NCI-H1436 (cell line): ENCODE measurements at regions not wholly inside any gene's neighbourhood (a gene's known extent, or its start where the extent isn't known, plus 50 kb on each side); places are given as distances from the start of the nearest gene placed in this dataset.

ENCODE experiments used
- DNase-seq: peaks from one replicate; lab custom pipeline; 2025; lab: John Stamatoyannopoulos, UW

- DNase-seq: no peak
Observed at GRCh38 chr19:30083125-30083681, 141.2 kb downstream of the URI1 start.

GRCh38 chr19:30083701-30084156 lies 141.7 kb downstream of the URI1 start:
- no peak for DNase-seq

GRCh38 chr19:30084390-30084819 lies 142.4 kb downstream of the URI1 start:
- no peak for DNase-seq

GRCh38 chr19:30085394-30085793 lies 143.4 kb downstream of the URI1 start:
- DNase-seq: no peak

- DNase-seq: no peak
Observed at GRCh38 chr19:30086220-30086619, 144.2 kb downstream of the URI1 start.

- no peak for DNase-seq
Observed at GRCh38 chr19:30086916-30087315, 144.9 kb downstream of the URI1 start.

- no peak for DNase-seq
Observed at GRCh38 chr19:30087381-30088138, 145.5 kb downstream of the URI1 start.

- DNase-seq: no peak
Observed at GRCh38 chr19:30088567-30088966, 146.5 kb downstream of the URI1 start.

- DNase-seq: no peak
Observed at GRCh38 chr19:30089086-30089665, 147.1 kb downstream of the URI1 start.

GRCh38 chr19:30090476-30090875 lies 148.4 kb downstream of the URI1 start:
- no peak for DNase-seq

GRCh38 chr19:30090963-30091362 lies 148.9 kb downstream of the URI1 start:
- no peak for DNase-seq

GRCh38 chr19:30091456-30091855 lies 149.4 kb downstream of the URI1 start:
- DNase-seq: no peak

- DNase-seq: no peak
Observed at GRCh38 chr19:30091856-30092255, 149.8 kb downstream of the URI1 start.

GRCh38 chr19:30092721-30093569 lies 150.9 kb downstream of the URI1 start:
- DNase-seq: no peak

- DNase-seq: no peak
Observed at GRCh38 chr19:30093966-30094755, 152.1 kb downstream of the URI1 start.

GRCh38 chr19:30094756-30095140 lies 152.7 kb downstream of the URI1 start:
- DNase-seq: no peak

- DNase-seq: no peak
Observed at GRCh38 chr19:30095171-30095570, 153.1 kb downstream of the URI1 start.

GRCh38 chr19:30096596-30097370 lies 154.7 kb downstream of the URI1 start:
- no peak for DNase-seq

- no peak for DNase-seq
Observed at GRCh38 chr19:30097746-30098280, 155.8 kb downstream of the URI1 start.

- DNase-seq: no peak
Observed at GRCh38 chr19:30102239-30102638, 160.2 kb downstream of the URI1 start.

- no peak for DNase-seq
Observed at GRCh38 chr19:30102666-30103065, 160.6 kb downstream of the URI1 start.
